K562 (cell line): ENCODE measurements at regions not wholly inside any gene's neighbourhood (a gene's known extent, or its start where the extent isn't known, plus 50 kb on each side); places are given as distances from the start of the nearest gene placed in this dataset.

Experiments
- BRCA1 ChIP-seq, 2 experiments: fragments of 450-650 bp in 1 of 2; sonication (generic) in 1 of 2; formaldehyde crosslinking in 1 of 2; IDR thresholded peaks; 2 replicates each; pipeline versions ENCODE4 v1.5.0 to v1.6.1; 2017 to 2020; ENCODE audit warnings: mild to moderate bottlenecking in 1 of 2, missing genetic modification reagents in 1 of 2
- HOMEZ ChIP-seq: fragments of 250-450 bp; sonication (Bioruptor Pico); IDR thresholded peaks from 2 replicates; pipeline ENCODE4 v1.4.0; 2020; ENCODE audit warnings: mild to moderate bottlenecking, moderate library complexity
- TAF1 ChIP-seq: IDR thresholded peaks from 2 replicates; pipeline ENCODE4 v1.6.1; 2011; ENCODE audit warnings: mild to moderate bottlenecking, low read length, moderate library complexity; ENCODE audit not compliant: insufficient read depth, control insufficient read depth, severe bottlenecking; ENCODE audit errors: extremely low read depth
- ZFP36 ChIP-seq: fragments of 150-350 bp; IDR thresholded peaks from 2 replicates; pipeline ENCODE4 v1.6.1; 2018; ENCODE audit warnings: low read length, low read depth; ENCODE audit not compliant: partially characterized antibody
- ZFX ChIP-seq: sonication (generic); formaldehyde crosslinking; IDR thresholded peaks from 2 replicates; pipeline ENCODE4 v1.8.0; 2022; ENCODE audit warnings: mild to moderate bottlenecking, missing genetic modification reagents, moderate library complexity
- ZNF134 ChIP-seq: fragments of 250-450 bp; sonication (Bioruptor Pico); conservative IDR thresholded peaks from 2 replicates; pipeline ENCODE4 v1.4.0; 2020
- ZNF507 ChIP-seq: conservative IDR thresholded peaks from 2 replicates; pipeline ENCODE4 v1.6.1; 2017; ENCODE audit warnings: missing genetic modification characterization, missing compliant biosample characterization
- TF ChIP-seq, protein P1 (sequence below): sonication (generic); formaldehyde crosslinking; IDR thresholded peaks from 2 replicates; pipeline ENCODE4 v1.8.0; 2023; ENCODE audit warnings: mild to moderate bottlenecking, missing genetic modification reagents
- TF ChIP-seq, protein P2 (sequence below): conservative IDR thresholded peaks from 2 replicates; pipeline ENCODE4 v1.6.1; 2011; ENCODE audit warnings: low read depth, mild to moderate bottlenecking, low read length; ENCODE audit not compliant: control insufficient read depth
- TF ChIP-seq, protein P3 (sequence below), 3 experiments: IDR thresholded peaks in 2 of 3; conservative IDR thresholded peaks in 1 of 3; 2 replicates each; pipeline ENCODE4 v1.5.1; 2011 to 2012; ENCODE audit warnings: low read length in 3 of 3, mild to moderate bottlenecking in 3 of 3, control low read depth in 2 of 3, improper control_type of control experiment in 1 of 3, inconsistent platforms in 1 of 3, low read depth in 1 of 3, mixed read lengths in 1 of 3, moderate library complexity in 1 of 3; ENCODE audit not compliant: insufficient read depth in 2 of 3
- TF ChIP-seq, protein P4 (sequence below): fragments of 250-450 bp; sonication (Bioruptor Pico); IDR thresholded peaks from 2 replicates; pipeline ENCODE4 v1.5.0; 2020; ENCODE audit warnings: mild to moderate bottlenecking
- TF ChIP-seq, protein P5 (sequence below): fragments of 250-450 bp; sonication (Bioruptor Pico); IDR thresholded peaks from 2 replicates; pipeline ENCODE4 v1.4.0; 2020; ENCODE audit warnings: mild to moderate bottlenecking

- TF ChIP-seq, protein P1, sequence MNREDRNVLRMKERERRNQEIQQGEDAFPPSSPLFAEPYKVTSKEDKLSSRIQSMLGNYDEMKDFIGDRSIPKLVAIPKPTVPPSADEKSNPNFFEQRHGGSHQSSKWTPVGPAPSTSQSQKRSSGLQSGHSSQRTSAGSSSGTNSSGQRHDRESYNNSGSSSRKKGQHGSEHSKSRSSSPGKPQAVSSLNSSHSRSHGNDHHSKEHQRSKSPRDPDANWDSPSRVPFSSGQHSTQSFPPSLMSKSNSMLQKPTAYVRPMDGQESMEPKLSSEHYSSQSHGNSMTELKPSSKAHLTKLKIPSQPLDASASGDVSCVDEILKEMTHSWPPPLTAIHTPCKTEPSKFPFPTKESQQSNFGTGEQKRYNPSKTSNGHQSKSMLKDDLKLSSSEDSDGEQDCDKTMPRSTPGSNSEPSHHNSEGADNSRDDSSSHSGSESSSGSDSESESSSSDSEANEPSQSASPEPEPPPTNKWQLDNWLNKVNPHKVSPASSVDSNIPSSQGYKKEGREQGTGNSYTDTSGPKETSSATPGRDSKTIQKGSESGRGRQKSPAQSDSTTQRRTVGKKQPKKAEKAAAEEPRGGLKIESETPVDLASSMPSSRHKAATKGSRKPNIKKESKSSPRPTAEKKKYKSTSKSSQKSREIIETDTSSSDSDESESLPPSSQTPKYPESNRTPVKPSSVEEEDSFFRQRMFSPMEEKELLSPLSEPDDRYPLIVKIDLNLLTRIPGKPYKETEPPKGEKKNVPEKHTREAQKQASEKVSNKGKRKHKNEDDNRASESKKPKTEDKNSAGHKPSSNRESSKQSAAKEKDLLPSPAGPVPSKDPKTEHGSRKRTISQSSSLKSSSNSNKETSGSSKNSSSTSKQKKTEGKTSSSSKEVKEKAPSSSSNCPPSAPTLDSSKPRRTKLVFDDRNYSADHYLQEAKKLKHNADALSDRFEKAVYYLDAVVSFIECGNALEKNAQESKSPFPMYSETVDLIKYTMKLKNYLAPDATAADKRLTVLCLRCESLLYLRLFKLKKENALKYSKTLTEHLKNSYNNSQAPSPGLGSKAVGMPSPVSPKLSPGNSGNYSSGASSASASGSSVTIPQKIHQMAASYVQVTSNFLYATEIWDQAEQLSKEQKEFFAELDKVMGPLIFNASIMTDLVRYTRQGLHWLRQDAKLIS (CRISPR knock-in tag), result no peak
- TF ChIP-seq ZNF507 (tag) (no peak), TAF1 (no peak), HOMEZ (CRISPR knock-in tag) (no peak), ZFP36 (no peak), ZFX (no peak), ZNF134 (CRISPR knock-in tag) (no peak), BRCA1 (IDR thresholded peaks at IDR 0.05) (no peak), BRCA1 (CRISPR knock-in tag; IDR thresholded peaks at IDR 0.05) (no peak)
- TF ChIP-seq, protein P2, sequence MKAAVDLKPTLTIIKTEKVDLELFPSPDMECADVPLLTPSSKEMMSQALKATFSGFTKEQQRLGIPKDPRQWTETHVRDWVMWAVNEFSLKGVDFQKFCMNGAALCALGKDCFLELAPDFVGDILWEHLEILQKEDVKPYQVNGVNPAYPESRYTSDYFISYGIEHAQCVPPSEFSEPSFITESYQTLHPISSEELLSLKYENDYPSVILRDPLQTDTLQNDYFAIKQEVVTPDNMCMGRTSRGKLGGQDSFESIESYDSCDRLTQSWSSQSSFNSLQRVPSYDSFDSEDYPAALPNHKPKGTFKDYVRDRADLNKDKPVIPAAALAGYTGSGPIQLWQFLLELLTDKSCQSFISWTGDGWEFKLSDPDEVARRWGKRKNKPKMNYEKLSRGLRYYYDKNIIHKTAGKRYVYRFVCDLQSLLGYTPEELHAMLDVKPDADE, result no peak
- TF ChIP-seq, protein P3, sequence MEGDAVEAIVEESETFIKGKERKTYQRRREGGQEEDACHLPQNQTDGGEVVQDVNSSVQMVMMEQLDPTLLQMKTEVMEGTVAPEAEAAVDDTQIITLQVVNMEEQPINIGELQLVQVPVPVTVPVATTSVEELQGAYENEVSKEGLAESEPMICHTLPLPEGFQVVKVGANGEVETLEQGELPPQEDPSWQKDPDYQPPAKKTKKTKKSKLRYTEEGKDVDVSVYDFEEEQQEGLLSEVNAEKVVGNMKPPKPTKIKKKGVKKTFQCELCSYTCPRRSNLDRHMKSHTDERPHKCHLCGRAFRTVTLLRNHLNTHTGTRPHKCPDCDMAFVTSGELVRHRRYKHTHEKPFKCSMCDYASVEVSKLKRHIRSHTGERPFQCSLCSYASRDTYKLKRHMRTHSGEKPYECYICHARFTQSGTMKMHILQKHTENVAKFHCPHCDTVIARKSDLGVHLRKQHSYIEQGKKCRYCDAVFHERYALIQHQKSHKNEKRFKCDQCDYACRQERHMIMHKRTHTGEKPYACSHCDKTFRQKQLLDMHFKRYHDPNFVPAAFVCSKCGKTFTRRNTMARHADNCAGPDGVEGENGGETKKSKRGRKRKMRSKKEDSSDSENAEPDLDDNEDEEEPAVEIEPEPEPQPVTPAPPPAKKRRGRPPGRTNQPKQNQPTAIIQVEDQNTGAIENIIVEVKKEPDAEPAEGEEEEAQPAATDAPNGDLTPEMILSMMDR (IDR thresholded peaks at IDR 0.05 in 2 of 3, conservative IDR thresholded peaks at IDR 0.05 in 1 of 3; ENCODE audit: insufficient read depth in 2 of 3, low read depth in 1 of 3, low read length in 3 of 3), result no peak
- TF ChIP-seq, protein P4, sequence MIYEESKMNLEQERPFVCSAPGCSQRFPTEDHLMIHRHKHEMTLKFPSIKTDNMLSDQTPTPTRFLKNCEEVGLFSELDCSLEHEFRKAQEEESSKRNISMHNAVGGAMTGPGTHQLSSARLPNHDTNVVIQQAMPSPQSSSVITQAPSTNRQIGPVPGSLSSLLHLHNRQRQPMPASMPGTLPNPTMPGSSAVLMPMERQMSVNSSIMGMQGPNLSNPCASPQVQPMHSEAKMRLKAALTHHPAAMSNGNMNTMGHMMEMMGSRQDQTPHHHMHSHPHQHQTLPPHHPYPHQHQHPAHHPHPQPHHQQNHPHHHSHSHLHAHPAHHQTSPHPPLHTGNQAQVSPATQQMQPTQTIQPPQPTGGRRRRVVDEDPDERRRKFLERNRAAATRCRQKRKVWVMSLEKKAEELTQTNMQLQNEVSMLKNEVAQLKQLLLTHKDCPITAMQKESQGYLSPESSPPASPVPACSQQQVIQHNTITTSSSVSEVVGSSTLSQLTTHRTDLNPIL, result no peak
- TF ChIP-seq, protein P5, sequence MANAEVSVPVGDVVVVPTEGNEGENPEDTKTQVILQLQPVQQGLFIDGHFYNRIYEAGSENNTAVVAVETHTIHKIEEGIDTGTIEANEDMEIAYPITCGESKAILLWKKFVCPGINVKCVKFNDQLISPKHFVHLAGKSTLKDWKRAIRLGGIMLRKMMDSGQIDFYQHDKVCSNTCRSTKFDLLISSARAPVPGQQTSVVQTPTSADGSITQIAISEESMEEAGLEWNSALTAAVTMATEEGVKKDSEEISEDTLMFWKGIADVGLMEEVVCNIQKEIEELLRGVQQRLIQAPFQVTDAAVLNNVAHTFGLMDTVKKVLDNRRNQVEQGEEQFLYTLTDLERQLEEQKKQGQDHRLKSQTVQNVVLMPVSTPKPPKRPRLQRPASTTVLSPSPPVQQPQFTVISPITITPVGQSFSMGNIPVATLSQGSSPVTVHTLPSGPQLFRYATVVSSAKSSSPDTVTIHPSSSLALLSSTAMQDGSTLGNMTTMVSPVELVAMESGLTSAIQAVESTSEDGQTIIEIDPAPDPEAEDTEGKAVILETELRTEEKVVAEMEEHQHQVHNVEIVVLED (CRISPR knock-in tag), result no peak
Observed at GRCh38 chr11:121958323-121958970, 157.6 kb downstream of the BLID start.
